ENCODE measurements at regions not wholly inside any gene's neighbourhood (a gene's known extent, or its start where the extent isn't known, plus 50 kb on each side); places are given as distances from the start of the nearest gene placed in this dataset.

- no peak overlapping the region for H3K4me3 ChIP-seq (ENCODE audit: control insufficient read depth, low read depth, low read length)
- TF ChIP-seq, protein P1, sequence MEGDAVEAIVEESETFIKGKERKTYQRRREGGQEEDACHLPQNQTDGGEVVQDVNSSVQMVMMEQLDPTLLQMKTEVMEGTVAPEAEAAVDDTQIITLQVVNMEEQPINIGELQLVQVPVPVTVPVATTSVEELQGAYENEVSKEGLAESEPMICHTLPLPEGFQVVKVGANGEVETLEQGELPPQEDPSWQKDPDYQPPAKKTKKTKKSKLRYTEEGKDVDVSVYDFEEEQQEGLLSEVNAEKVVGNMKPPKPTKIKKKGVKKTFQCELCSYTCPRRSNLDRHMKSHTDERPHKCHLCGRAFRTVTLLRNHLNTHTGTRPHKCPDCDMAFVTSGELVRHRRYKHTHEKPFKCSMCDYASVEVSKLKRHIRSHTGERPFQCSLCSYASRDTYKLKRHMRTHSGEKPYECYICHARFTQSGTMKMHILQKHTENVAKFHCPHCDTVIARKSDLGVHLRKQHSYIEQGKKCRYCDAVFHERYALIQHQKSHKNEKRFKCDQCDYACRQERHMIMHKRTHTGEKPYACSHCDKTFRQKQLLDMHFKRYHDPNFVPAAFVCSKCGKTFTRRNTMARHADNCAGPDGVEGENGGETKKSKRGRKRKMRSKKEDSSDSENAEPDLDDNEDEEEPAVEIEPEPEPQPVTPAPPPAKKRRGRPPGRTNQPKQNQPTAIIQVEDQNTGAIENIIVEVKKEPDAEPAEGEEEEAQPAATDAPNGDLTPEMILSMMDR (IDR thresholded peaks at IDR 0.05; ENCODE audit: control insufficient read depth, insufficient read depth, low read depth, low read length, missing control alignments): no peak
- DNase-seq (ENCODE audit: low read depth): no peak
Observed at GRCh38 chr1:82226186-82226505, 425.4 kb downstream of the ADGRL2 start.

DNA sequence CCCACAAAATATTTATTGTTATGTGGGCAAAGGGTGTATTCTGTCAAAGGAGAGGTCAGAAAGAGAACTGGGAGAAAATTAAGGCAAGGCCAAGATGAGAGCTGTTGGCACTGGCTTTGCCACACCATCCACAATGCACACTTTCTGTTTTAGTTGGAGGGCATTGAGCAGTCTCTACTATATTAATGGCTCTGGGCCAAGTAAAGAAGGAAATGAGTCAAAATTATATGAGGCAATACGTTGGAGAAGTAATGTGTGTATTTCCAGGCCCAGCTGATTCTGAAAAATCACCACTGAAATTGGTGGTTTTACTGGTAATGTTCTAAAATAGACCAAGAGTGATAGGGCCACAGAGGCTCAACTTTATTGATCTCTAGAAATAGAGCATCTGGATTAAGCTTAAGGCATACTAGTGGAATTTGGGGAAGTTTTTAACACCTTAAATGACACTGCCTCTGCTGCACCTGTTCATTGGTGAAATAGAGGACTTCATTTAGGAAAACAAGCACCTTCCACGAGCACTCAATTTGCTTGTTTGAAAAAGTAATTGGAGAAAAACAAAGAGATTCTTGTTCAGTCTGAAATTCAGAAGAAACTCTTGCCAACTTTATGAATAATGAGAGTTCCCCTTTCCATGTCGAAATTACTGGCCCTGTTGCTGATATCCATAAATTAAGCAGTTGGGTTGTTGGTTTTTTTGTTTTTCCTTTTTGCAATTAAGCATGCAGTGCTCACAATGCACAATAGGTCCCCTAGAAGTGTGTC lies 424.9 kb downstream of the ADGRL2 start:
- TF ChIP-seq, protein P1 (IDR thresholded peaks at IDR 0.05; ENCODE audit: control insufficient read depth, insufficient read depth, low read depth, low read length, missing control alignments): no peak
- H3K4me3 ChIP-seq (ENCODE audit: control insufficient read depth, low read depth, low read length): no peak overlapping the region
- DNase-seq (ENCODE audit: low read depth): no peak

- DNase-seq (ENCODE audit: low read depth): no peak
- TF ChIP-seq, protein P1 (IDR thresholded peaks at IDR 0.05; ENCODE audit: control insufficient read depth, insufficient read depth, low read depth, low read length, missing control alignments): no peak
- H3K4me3 ChIP-seq (ENCODE audit: control insufficient read depth, low read depth, low read length): no peak overlapping the region
Observed at GRCh38 chr1:82223091-82223490, 422.4 kb downstream of the ADGRL2 start.

DNA sequence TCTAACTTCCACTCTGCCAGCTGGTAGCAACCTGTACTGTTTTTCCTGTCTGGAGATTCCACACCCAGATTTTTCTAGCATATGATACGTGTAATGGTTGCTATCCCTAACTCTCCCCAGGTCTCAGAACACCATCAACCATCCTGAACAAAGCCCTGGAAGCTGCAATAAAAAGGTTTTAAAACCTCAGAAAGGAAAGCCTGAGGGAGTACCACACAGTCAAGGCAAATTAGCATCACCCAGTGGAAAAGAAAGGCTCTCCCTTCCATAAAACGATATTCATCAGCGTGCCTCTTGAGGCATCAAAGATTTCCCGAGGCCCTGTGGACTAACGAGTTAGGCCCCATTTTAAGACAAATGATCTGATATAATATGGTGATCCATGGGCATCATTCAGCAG lies 421.0 kb downstream of the ADGRL2 start:
- DNase-seq (ENCODE audit: low read depth): no peak
- no peak overlapping the region for H3K4me3 ChIP-seq (ENCODE audit: control insufficient read depth, low read depth, low read length)
- TF ChIP-seq, protein P1 (IDR thresholded peaks at IDR 0.05; ENCODE audit: control insufficient read depth, insufficient read depth, low read depth, low read length, missing control alignments): no peak

- H3K4me3 ChIP-seq (ENCODE audit: control insufficient read depth, low read depth, low read length): no peak overlapping the region
- TF ChIP-seq, protein P1 (IDR thresholded peaks at IDR 0.05; ENCODE audit: control insufficient read depth, insufficient read depth, low read depth, low read length, missing control alignments): no peak
- no peak for DNase-seq (ENCODE audit: low read depth)
Observed at GRCh38 chr1:82220754-82221153, 420.0 kb downstream of the ADGRL2 start.

- no peak overlapping the region for H3K4me3 ChIP-seq (ENCODE audit: control insufficient read depth, low read depth, low read length)
- TF ChIP-seq, protein P1 (IDR thresholded peaks at IDR 0.05; ENCODE audit: control insufficient read depth, insufficient read depth, low read depth, low read length, missing control alignments): no peak
- no peak for DNase-seq (ENCODE audit: low read depth)
Observed at GRCh38 chr1:82219841-82220240, 419.1 kb downstream of the ADGRL2 start.
